Fibroblast of the aortic adventitia (primary cell): ENCODE measurements at regions not wholly inside any gene's neighbourhood (a gene's known extent, or its start where the extent isn't known, plus 50 kb on each side); places are given as distances from the start of the nearest gene placed in this dataset.
"Not testable (repeated sequence)": the region's sequence is repeated elsewhere in the genome, so short reads cannot be mapped to it uniquely, and the experiment has no call there.

ENCODE experiments used
- DNase-seq: peaks from one replicate; pipeline ENCODE4 v3.0.0-alpha.2; 2010; ENCODE audit warnings: low read depth
- H3K4me3 ChIP-seq: 2 replicates; pipeline ENCODE4 v1.5.1; 2011; ENCODE audit warnings: low read depth, mild to moderate bottlenecking, control low read depth, low read length, moderate library complexity
- TF ChIP-seq, protein P1 (sequence below): IDR thresholded peaks from 2 replicates; pipeline ENCODE4 v1.5.1; 2011; ENCODE audit warnings: mild to moderate bottlenecking, low read length, control low read depth, inconsistent platforms; ENCODE audit not compliant: insufficient read depth

DNA sequence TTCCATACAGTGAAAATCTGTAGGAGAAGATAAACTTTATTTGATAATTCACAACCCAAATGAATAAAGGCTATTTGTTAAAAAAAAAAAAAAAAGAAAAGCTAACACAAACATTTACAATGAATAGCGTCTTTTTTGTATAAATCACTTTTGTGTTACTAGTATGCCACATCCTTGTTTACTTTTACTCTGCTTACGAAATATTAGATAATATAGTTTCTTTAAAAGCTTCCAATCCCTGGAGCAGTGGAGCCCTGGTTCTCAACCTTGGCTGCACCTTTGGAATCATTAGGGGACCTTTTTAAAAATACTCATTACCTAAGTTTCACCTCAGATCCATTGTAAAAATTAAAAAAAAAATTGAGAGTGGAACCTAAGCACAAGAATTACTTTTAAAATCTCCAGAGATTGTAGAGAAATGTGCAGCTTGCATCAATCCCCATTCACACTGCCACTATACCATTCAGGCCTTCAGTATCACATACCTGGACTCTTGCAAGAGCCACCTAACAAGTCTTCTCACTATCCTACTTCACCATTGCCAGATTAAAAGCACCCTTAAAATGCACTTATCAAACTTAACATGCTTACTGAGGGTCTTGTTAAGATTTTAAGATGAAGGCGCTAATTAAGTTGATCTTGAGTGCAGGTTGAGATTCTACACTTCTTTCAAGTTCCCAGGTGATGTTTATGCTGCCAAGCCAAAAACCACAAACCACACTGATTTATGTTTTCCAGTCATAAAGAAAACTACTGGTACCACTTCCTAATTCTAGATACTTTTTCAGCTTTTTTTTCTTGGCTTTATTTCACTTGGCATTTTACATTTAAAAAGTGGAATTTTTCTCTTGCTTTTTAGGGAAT lies 59.7 kb upstream of the ZC3H15 start:
- H3K4me3 ChIP-seq, result no peak overlapping the region
- no peak for DNase-seq
- TF ChIP-seq, protein P1, sequence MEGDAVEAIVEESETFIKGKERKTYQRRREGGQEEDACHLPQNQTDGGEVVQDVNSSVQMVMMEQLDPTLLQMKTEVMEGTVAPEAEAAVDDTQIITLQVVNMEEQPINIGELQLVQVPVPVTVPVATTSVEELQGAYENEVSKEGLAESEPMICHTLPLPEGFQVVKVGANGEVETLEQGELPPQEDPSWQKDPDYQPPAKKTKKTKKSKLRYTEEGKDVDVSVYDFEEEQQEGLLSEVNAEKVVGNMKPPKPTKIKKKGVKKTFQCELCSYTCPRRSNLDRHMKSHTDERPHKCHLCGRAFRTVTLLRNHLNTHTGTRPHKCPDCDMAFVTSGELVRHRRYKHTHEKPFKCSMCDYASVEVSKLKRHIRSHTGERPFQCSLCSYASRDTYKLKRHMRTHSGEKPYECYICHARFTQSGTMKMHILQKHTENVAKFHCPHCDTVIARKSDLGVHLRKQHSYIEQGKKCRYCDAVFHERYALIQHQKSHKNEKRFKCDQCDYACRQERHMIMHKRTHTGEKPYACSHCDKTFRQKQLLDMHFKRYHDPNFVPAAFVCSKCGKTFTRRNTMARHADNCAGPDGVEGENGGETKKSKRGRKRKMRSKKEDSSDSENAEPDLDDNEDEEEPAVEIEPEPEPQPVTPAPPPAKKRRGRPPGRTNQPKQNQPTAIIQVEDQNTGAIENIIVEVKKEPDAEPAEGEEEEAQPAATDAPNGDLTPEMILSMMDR, result no peak

GRCh38 chr2:186427017-186427350 lies 59.1 kb upstream of the ZC3H15 start:
- H3K4me3 ChIP-seq, DNase-seq: not testable (repeated sequence)

DNA sequence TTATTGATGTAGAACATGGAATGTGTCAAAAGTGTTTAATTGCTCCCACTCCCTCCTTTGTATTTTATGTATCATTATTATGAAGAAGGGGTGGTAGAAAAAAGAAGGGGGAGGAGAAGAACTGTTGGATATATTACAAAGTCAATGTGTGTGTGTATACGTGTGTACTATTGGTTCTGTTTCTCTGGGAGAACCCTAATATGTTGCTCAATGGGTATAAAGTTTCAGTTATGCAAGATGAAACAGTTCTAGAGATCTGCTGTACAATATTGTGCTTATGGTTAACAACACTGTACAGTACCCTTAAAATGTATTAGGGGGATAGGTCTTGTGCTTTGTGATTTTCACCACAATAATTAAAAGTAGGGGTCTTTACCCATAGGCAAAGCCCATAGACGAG lies 58.1 kb upstream of the ZC3H15 start:
- no peak overlapping the region for H3K4me3 ChIP-seq
- DNase-seq, result no peak
- TF ChIP-seq, protein P1, result no peak

- TF ChIP-seq, protein P1, result no peak
- DNase-seq, result no peak
- no peak overlapping the region for H3K4me3 ChIP-seq
Measured at GRCh38 chr2:186429104-186429503, 57.0 kb upstream of the ZC3H15 start.

DNA sequence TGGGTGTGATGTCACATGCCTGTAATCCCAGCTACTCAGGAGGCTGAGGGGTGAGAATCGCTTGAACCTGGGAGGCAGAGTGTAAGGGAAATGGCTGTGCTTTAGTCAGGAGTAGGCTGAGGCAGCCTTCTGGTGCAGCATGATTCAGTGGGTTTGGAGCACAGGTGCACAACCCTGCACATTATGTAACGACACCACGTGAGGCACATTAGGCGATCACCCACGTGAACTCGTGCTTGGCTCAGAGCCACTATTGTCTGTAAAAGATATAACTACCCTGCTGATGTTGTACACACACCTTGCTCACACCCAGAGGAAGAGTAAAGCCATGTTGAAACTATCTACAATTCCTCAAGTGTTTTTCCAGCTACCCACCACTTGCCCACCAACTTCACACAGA lies 54.8 kb upstream of the ZC3H15 start:
- no peak overlapping the region for H3K4me3 ChIP-seq
- DNase-seq, result no peak
- TF ChIP-seq, protein P1, result no peak

- DNase-seq, result no peak
- TF ChIP-seq, protein P1, result no peak
- no peak overlapping the region for H3K4me3 ChIP-seq
Measured at GRCh38 chr2:186433040-186433439, 53.0 kb upstream of the ZC3H15 start.

DNA sequence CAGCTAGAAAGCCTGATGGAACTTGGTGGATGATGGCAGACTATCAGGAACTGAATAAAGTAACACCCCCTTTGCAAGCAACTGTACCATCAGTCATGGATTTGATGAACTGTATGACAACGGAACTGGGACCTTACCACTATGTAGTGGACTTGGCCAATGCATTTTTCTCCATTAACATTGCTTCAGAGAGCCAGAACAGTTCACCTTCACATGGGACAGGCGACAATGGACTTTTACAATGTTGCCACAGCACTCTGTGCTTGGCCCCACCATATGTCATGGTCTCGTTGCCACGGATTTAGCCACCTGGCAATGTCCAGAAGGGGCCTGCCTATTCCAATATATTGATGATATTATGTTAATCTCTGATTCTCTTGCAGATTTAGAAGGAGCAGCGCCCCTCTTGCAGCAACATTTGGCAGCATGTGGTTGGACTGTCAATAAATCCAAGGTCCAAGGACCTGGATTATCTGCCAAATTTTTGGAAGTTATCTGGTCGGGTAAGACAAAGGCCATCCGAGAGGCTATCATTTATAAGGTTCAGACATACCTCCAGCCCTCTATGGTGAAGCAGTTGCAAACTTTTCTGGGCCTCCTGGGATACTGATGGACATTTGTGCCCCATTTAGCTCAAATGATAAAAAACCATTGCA lies 52.2 kb upstream of the ZC3H15 start:
- no peak for DNase-seq
- no peak overlapping the region for H3K4me3 ChIP-seq
- TF ChIP-seq, protein P1, result no peak
